NCI-H187 treated with DMSO at 0.1 percent for 48 hours (cell line): ENCODE measurements at regions not wholly inside any gene's neighbourhood (a gene's known extent, or its start where the extent isn't known, plus 50 kb on each side); places are given as distances from the start of the nearest gene placed in this dataset.

ENCODE experiments used
- DNase-seq: peaks from one replicate; lab custom pipeline; 2025; lab: John Stamatoyannopoulos, UW

DNA sequence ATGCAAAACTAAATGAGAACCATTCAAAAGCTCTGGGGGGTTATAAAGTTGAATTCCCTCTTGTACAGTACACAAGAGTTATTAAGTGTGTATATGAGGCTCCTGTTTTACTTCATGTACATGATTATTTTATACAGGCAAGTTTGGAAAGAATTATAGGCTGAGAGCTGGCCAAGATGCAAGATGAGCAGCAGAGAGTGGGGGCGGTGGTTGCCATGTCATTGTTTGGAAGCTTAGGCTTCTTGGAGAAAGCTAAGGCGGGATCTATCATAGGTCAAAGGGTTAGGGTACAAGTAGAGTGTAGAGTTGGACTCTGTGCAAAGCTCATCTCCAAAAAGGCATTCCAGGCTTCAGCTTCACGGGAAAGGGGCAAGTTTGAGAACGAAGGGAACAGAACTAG, 297.1 kb upstream of the TBX3 start:
- DNase-seq: no peak

DNA sequence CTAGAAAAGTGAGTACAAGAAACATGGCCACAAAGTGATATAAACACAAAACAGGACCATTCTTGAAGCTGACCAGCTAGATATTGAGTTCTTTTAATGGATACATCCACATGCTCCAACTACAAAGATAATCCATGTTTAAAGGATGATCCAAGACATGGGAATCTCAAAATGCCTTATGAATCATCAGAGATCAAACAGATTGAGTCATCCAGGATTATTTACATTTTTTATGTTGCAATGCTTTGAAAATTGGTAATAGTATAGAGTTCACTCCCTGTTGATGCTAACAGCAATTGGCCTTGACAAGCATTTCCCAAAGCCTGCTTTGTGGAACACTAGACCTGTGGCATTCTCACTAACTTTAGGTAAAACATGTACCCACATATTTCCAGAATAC, 293.0 kb upstream of the TBX3 start:
- no peak for DNase-seq

DNA sequence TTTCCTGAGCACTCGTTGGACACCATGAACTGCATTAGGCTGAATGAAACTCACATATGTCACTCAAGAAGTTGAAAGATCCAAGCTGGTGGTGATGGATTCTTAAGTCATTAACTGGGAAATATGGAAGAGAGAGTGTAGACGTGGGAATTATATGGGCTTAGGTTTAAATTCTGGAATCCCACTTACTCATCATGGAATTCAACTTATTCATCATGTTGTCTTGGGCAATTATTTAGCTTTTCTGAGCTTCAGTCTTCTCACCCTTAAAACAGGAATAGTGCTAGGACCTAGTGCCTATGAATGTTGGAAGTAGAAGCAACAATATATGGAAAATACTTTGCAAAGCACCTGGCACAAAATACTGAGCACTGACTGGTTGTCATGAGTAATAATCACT, 292.4 kb upstream of the TBX3 start:
- no peak for DNase-seq

DNA sequence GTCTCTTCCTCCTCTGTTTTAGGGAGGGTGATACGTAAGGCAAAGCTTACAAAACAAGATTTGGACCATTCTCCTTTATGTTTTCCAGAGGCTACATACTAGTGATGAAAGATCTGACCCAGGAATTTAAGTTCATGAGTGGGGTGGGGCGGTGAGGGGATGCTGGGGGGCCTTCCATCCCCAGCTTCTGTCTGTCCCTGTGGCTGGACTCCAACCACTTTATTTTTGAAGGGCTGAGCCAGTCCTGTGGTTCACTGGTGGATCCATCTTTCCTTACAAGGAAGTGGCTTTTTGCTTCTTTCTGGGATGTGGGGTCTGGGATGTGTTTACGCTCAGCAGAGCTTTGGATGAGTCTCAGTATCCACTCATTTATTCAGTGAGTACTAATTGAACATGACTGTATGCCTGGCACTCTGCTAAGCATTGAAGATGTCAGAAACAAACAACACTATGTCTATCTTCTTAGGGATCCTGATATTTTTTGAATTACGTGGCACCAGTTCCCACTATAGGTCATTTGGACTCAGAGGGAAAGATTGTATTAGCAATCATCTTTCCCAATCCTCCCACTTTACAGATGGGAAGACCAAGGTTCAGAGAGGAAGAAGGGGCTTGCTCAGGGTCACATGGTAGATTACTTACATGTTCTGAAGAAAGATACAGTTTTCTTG, 291.8 kb upstream of the TBX3 start:
- DNase-seq: no peak

DNA sequence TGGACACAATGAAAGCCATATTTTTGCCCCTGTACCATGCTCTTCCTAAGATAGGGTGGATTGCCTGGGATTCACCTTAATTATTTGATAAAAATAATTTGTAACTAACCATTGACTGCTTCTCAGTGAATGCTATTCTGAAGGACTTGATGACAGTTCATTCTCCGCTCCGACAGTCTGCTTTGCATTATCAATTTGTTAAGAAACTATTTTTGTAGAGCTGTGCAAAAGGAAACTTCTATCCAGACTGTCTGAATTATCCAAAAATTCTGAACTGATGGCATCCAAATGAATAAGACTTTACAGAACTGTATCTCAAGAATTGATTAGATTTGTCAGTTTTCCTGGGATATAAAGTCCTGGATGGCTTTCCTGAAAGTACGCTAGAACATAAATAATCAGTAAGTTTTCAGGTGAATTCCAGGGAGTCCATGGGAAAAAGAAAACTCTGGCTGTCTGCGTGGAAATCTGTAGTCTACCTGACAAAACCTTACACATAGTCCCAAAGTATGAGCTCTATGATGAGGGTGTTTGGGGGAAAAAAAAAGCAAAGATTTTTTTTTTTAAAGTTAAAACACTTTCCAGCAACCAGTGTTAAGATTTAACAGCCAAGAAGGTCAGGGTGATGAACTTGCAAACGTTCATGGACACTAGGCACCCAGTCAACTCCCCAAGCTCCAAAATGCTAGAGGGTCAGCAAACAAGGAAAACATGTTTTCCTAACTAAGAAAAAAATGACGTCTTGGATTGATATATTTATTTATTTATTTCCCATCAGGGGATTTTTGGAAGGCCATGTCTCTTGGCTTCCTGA, 291.1 kb upstream of the TBX3 start:
- no peak for DNase-seq

DNA sequence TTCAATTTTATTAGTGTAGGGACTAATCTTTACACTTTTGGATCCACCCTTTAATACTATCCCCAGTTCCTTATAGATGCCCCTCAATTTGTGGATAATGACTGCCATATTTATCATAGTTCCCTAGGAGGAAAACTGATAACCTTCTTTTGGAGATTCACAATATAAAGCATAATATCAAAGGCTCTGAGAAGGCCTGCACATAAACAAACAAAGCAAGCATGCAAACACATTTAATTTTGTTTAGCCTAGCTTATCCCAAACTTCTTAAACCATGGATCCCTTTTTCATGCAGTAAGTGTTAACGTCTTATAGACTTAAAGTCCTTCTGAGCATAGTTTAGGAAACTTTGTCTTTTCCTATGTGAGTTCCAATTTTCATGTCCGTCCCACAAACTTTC, 290.4 kb upstream of the TBX3 start:
- DNase-seq: no peak

DNA sequence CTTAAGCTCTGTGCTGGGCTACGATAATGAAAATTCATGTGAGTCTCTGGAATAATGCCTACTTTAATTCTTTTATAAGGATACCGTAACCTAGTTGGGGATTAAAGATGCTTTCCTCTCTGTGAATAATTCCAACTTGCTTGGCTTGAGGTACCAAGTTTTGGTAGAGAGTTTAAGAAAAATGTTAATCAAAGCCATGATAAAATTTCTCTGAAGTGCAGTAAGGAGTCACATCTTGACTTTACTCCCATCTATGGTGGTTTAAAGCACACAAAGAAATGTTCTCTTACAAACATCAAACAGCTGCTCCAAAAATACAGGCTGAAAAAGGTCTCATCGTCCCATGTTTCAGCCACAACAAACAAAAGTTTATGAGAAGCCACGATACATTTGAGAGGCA, 284.8 kb upstream of the TBX3 start:
- no peak for DNase-seq

DNA sequence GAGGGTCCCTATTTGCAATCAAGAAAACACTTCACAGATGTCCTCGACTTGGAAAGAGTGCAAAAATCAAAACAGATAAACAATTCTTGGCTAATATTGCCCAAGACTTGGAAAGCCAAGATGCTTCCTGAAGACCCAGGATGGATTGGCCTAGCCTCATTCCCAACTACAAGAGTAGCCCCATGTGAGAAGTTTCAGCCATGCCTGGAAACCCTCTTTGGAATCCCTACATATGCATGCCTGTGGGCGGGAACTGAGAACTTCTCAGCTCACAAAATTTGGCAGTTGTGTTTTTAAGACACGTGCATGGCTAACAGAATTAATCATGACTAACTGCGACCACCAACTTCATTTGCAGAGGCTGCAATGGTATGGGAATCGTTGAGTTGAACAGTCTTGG, 283.2 kb upstream of the TBX3 start:
- DNase-seq: no peak

DNA sequence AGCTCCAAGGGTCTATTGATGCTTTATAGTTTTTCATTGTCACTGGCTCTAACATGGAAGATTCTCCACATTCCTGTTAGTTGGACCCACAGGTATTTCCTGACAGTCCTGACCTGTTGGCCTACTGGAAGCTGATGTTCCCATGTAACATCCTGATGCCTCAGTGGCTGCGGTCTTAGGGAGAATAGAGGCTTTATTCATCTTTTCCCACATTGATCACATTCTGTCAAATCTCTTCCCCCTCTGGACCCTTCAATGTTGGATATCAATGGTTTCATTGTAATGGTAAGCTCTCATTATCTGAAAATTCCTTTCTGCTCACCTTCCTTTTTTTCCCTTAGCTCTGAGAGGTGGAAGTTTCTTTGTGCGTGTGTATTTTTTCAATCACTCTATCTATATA, 280.9 kb upstream of the TBX3 start:
- DNase-seq: no peak

DNA sequence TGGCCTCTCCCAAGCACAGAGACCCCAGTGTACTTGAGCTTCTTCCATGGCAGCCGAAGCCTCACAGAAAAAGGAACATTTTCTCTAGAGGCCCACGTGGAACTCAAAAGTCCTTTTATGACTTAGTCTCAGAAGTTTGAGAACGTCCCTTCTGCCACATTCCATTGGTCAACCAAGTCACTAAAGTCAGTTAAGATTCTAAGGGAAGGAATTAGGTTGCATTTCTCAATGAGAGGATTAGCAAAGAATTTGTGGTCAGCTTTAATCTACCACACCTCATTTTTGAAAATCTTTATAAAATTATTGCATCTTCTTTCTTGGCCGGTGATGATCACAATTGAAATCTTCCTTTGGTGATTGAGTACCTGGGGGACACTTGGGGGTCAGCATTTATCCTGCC, 279.9 kb upstream of the TBX3 start:
- DNase-seq: no peak

DNA sequence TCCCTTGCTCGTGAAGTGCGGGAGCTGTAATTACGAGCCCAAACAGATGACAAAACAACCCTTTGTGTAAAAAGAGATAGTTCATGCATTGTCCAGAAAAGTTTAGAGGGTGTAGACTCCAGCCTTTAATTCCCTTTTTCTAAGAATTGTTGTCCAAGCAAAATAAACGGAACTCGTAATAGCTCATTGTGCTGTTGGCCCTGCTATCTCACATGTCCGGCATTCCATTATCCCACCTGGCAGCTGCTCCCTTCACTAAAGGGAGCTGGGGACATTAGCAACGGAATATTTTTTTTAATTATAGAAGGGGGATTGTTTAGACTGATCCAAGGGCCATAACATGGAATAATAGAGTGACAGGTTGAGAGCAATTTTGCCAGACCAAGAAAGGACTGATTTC, 277.5 kb upstream of the TBX3 start:
- DNase-seq: no peak

DNA sequence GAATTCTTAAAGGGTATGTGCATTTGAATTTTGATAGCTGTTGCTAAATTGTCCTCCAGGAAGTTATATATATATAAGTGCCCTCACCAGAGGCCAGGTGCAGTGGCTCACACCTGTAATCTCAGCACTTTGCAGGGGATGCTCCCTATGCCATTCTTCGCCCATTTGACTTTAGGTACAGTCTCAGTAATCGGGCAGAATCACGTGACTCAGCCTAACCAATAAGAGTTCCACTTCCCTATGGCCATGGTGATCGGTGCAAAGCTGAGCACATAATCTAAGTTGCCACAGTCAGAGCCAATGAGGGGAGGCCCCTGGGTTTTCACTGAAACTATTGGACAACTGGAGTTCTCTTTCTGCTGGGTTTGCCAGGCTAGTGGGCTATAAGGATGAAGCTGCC, 274.6 kb upstream of the TBX3 start:
- DNase-seq: no peak

DNA sequence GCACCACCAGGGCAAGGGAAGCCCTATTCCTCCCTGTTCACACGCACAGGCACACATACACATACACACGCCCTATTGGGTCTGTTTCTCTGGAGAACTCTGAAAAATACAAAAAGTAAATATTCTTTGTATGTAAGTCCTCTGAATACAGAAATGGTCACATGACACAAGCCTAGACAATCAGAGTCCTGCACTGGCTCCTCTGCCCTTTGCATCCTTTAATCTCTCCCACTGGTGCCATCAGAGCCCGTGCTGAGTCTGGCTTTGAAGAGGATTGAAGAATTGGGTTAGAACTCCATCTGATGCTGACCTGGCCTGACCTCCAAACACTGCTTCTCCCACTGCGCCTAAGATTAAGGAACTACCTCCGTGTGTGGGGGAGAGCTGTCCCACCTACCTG, 273.2 kb upstream of the TBX3 start:
- no peak for DNase-seq

DNA sequence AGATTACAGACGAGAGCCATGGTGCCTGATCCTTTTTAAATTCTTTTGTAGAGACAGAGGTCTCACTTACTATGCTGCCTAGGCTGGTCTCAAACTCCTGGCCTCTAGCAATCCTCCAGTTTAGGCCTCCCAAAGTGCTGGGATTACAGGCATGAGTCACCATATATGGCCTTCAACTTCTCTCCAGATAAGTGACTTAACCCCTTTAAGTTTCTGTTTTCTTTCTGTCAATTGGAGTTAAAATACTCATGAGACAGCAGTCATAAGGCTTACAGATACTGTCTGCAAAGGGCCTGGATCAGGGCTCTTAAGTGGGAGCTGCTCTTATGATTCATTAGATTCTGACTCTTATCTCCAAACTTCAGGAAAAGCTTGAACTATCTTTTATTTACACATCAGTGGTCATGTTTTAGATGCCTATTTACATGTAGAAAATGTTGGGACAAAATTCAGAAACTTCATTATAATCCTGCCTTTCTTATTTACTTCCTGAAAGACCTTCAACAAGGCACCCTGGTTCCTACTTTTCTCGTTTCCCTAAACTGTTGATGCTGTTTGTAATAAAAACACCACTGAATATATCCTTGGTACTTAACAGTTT, 271.5 kb upstream of the TBX3 start:
- DNase-seq: no peak

DNA sequence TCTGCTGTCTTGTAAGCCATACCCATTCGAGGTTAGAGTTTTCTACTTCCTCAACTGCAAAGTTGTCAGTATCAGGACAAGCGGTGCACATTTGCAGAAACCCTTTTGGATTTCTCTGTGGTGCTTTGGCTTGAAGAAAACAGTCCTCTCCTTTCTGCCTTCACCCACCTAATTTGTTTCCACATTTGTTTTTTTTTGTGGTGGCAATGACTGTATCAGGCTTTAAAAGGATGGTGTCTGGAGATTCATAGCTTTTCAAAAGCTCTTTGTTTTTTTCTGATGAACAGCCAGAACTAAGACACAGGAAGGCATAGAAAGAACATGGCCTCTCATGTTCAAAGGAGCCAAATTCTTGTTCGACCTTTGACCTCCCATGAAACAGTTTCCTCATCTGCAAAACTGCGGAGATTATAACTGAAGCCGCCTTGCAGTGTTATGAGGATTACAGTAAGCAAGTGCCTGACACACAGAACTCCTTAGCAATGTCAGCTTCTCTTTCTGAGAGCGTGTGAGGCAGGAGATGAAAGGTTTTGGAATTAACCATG, 270.6 kb upstream of the TBX3 start:
- DNase-seq: no peak

DNA sequence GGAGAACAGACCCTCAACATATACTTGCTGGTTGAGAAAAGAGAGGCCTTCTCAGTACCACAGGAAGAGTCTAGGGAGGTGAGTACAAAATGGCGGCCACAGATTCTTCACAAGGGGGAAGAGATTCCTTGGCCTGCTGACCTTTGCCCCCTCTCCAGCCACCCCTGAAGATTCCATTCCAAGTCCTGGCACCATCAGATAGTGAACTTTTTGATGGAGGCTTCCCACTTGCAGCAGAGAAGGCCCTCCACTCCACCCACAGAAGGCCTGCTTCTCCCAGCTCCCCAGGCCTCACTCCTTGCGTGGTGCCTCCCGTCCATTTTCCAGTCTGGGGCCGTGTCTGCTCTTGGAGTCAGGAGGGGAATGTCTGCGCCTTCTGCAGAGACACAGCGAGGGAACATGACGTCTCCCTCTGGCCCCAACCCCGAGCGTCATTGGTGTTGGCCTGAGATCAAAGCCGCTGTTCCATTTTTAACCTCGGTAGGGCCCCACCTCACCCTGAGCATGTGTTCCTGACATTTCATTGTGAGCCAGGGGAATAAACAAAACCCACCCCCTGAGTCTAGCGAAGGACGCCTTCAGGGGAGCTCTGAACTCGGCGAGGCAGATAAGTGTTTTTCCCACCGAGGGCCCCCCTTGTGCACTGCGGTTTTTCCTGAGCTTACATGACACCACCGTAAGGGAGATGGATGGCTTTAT, 268.7 kb upstream of the TBX3 start:
- DNase-seq: no peak

DNA sequence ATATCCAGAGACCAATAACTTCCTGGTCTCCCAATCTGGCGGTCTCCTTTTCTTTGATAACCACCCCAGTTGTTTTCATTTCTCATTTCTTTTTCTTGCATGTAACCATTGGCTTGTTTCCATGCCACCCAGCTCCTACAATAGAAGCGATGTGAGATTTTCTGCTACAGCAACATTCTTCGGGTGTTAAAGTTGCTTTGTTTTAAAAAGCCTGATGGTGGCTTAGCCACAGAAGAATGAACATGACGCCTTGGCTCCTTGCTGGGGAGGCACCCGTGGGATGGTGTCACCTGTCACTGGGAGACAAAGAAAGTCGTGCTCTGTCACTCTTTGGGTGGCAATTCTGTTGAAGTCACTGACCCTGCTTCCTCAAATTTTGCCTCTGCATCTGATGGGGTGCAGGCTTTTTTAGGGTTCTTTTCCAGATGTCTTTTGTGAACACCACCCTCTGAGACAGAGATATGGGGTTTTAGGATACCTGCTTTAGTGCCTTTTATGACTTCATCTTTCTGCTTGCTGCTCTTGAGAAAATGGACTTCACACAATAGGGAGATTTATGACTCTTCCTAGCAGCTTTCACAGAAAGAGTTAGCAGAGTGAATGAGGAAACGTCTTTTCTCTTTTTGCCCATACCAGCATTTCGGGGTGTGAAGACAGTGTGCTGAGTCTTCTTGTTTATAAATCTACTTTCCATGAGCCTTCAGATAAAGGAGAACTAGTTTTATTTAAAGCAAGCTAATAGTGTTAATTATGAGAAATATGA, 265.3 kb upstream of the TBX3 start:
- DNase-seq: peak; percentile 50

DNA sequence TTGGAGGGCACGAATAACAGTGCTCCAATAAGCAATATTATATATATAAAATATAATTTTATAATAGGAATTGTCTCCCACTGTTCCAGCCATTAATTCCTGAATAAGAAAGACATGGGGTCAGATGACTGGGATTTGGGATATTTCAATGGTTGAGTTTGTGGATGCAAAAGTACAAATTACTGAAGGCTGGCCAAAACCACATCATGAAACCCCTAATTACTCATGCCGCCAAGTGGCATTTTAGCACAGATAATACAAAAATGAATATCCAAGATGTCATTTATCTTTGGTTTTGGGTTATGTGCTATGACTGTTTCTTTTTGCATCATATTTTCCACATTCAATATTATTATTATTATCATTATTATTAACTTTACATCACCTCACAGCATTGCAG, 261.4 kb upstream of the TBX3 start:
- no peak for DNase-seq

DNA sequence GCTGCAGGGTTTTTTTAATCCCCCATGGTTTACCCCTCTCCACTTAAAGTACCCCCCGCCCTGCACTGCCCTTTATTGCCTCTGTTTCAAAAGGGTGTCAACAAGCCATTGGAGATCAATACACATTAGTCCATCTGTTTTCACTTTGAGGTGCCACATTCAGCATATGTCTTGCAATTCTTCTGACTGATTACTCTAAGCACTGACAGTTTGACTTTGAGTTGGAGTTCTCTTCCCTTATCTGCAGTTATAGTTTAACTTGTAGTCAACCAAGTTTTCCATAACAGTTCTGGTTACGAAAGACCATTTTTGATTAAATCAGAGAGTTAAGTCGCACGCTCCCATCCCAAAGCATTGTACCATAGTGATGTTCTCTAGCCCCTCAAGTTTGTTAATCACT, 260.8 kb upstream of the TBX3 start:
- no peak for DNase-seq

DNA sequence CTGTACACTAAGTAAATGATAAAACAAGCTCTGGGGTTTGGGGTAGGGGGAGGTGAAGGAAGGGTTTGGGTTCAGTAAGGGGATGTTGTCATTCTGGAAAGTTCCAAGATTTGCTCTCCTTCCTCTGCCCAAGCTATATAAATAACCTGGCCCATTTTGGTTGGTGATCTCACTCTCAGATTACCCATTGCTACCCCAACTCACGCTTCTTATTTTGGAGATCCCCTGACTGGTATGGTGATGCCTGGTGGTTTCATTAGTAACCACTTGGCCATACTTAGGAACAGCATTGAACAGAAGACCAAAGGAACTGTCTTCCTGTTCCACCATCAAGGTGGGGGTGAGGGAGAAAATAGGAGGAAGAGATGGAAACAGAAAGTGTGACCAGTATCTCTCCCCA, 259.6 kb upstream of the TBX3 start:
- DNase-seq: no peak

DNA sequence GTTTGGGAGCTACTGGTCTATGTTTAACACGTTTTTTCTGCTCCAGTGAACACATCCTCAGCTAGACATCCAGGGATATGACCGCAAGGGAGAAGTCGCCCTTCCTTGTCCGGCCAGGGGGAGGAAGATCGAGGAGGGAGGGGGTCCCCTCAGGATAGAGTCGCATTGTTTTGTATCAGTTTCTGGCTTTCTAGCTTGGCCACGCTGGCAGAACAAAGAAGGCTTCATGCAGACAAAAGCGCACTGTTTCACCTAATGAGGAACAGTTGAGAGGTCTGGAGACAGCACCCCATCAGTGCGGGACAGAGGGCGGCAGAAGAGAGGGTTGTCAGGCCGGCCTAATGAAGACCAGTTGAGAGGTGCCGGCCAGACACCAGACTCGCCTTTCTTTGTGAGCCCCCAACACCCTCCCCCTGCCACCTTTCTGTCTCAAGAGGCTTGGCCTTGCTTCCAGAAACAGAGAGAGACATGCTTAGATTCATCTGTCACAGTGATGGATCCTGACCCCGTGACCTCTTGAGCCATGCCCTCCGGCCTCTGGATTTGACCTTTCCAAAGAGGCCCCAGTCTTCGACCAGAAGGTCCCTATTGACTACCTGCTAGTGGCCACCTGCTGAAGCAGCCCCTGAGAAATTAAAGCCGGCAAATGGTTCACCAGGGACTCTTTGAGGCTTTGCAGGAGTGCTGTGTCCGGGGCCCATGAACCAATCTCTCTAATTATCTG, 254.7 kb upstream of the TBX3 start:
- DNase-seq: no peak
